Mesodermal cell (in vitro differentiated cells): ENCODE measurements at regions not wholly inside any gene's neighbourhood (a gene's known extent, or its start where the extent isn't known, plus 50 kb on each side); places are given as distances from the start of the nearest gene placed in this dataset.

Experiments
- H3K27ac ChIP-seq: 2 replicates; pipeline ENCODE4 v1.7.0; 2013; ENCODE audit warnings: mild to moderate bottlenecking, low read depth, low read length, moderate library complexity; ENCODE audit not compliant: severe bottlenecking
- H3K36me3 ChIP-seq: 2 replicates; pipeline ENCODE4 v1.7.1; 2013; ENCODE audit warnings: mild to moderate bottlenecking, low read length, moderate library complexity; ENCODE audit not compliant: control insufficient read depth, insufficient read depth
- H3K4me1 ChIP-seq: one replicate; pipeline ENCODE4 v1.7.1; 2013; ENCODE audit warnings: mild to moderate bottlenecking, low read length; ENCODE audit not compliant: insufficient read depth, control insufficient read depth, poor library complexity, severe bottlenecking
- H3K4me3 ChIP-seq: 2 replicates; pipeline ENCODE4 v1.7.0; 2013; ENCODE audit warnings: low read length, control low read depth, mild to moderate bottlenecking; ENCODE audit not compliant: insufficient read depth, poor library complexity, severe bottlenecking; ENCODE audit errors: extremely low read depth
- H3K9me3 ChIP-seq: 2 replicates; pipeline ENCODE4 v1.7.1; 2013; ENCODE audit warnings: mild to moderate bottlenecking, low read length, moderate library complexity; ENCODE audit not compliant: control insufficient read depth
- WGBS, 2 experiments: methylation state at CpG; one replicate each; pipeline ENCODE4 v1.1.5; 2013; ENCODE audit warnings: missing lambda C conversion rate in 2 of 2; ENCODE audit not compliant: insufficient coverage in 2 of 2; 5-methylcytosine and 5-hydroxymethylcytosine counted together

GRCh38 chr20:16916165-16916564, 168.0 kb downstream of the OTOR start:
- H3K4me1 ChIP-seq, result no peaks in the 10 kb centered on the region
- no CpG with 5 or more reads among the region's 1 CpG for WGBS, 2 experiments

GRCh38 chr20:16917636-16918035, 169.5 kb downstream of the OTOR start:
- no peak overlapping the region for H3K4me3 ChIP-seq
- 100% methylated on average over 1 of the region's 1 CpG for WGBS, 2 experiments

More at GRCh38 chr20:16916165-16916564, 168.0 kb downstream of the OTOR start:
- Histone ChIP-seq H3K36me3 (no peaks in the 10 kb centered on the region), H3K4me3 (no peak overlapping the region), H3K9me3 (peaks cover 3% of the 10 kb centered on the region), H3K27ac (no peak overlapping the region)

GRCh38 chr20:16918366-16918765, 170.2 kb downstream of the OTOR start:
- Histone ChIP-seq H3K4me3 (no peak overlapping the region), H3K9me3 (peaks cover 3% of the 10 kb centered on the region), H3K36me3 (no peaks in the 10 kb centered on the region), H3K4me1 (peaks cover 4% of the 10 kb centered on the region), H3K27ac (no peak overlapping the region)
- 92 to 100% methylated on average over 2 of the region's 4 CpGs for WGBS, 2 experiments

More at GRCh38 chr20:16917636-16918035, 169.5 kb downstream of the OTOR start:
- Histone ChIP-seq H3K27ac (no peak overlapping the region), H3K36me3 (no peaks in the 10 kb centered on the region), H3K9me3 (peaks cover 3% of the 10 kb centered on the region), H3K4me1 (no peaks in the 10 kb centered on the region)

GRCh38 chr20:16919841-16920240, 171.7 kb downstream of the OTOR start:
- Histone ChIP-seq H3K36me3 (no peaks in the 10 kb centered on the region), H3K4me1 (peaks cover 6% of the 10 kb centered on the region), H3K27ac (no peak overlapping the region), H3K9me3 (no peaks in the 10 kb centered on the region), H3K4me3 (no peak overlapping the region)
- WGBS, 2 experiments, result 80 to 86% methylated on average over 1 of the region's 5 CpGs

- no peaks in the 10 kb centered on the region for H3K9me3 ChIP-seq
- H3K27ac ChIP-seq, result no peak overlapping the region
- no CpG with 5 or more reads among the region's 3 CpGs for WGBS, 2 experiments
- no peaks in the 10 kb centered on the region for H3K36me3 ChIP-seq
- H3K4me1 ChIP-seq, result peaks cover 6% of the 10 kb centered on the region
- no peak overlapping the region for H3K4me3 ChIP-seq
These were observed 174.7 kb downstream of the OTOR start for GRCh38 chr20:16922834-16923233.

- H3K27ac ChIP-seq, result no peak overlapping the region
- 94 to 100% methylated on average over 10 of the region's 11 CpGs for WGBS, 2 experiments
These were observed 178.7 kb downstream of the OTOR start for GRCh38 chr20:16926626-16927430.

GRCh38 chr20:16929756-16930155, 181.6 kb downstream of the OTOR start:
- Histone ChIP-seq H3K36me3 (no peaks in the 10 kb centered on the region), H3K9me3 (no peaks in the 10 kb centered on the region), H3K4me1 (no peaks in the 10 kb centered on the region), H3K27ac (no peak overlapping the region), H3K4me3 (no peak overlapping the region)

More at GRCh38 chr20:16926626-16927430, 178.7 kb downstream of the OTOR start:
- Histone ChIP-seq H3K4me1 (peaks cover 6% of the 10 kb centered on the region), H3K36me3 (no peaks in the 10 kb centered on the region), H3K9me3 (no peaks in the 10 kb centered on the region), H3K4me3 (no peak overlapping the region)

- Histone ChIP-seq H3K36me3 (no peaks in the 10 kb centered on the region), H3K27ac (no peak overlapping the region), H3K4me1 (no peaks in the 10 kb centered on the region), H3K4me3 (no peak overlapping the region), H3K9me3 (no peaks in the 10 kb centered on the region)
- 83 to 98% methylated on average over 4 of the region's 4 CpGs for whole genome bisulfite sequencing, 2 experiments
These were observed 182.5 kb downstream of the OTOR start for GRCh38 chr20:16930656-16931055.

GRCh38 chr20:16939051-16939450, 190.9 kb downstream of the OTOR start:
- Histone ChIP-seq H3K27ac (no peak overlapping the region), H3K4me1 (no peaks in the 10 kb centered on the region), H3K4me3 (no peak overlapping the region), H3K9me3 (no peaks in the 10 kb centered on the region), H3K36me3 (no peaks in the 10 kb centered on the region)
- WGBS, 2 experiments, result 75 to 84% methylated on average over 2 of the region's 3 CpGs

GRCh38 chr20:16940701-16941100, 192.5 kb downstream of the OTOR start:
- 67 to 77% methylated on average over 1 of the region's 1 CpG for WGBS, 2 experiments
- no peak overlapping the region for H3K4me3 ChIP-seq
- no peaks in the 10 kb centered on the region for H3K4me1 ChIP-seq
- H3K27ac ChIP-seq, result no peak overlapping the region
- no peaks in the 10 kb centered on the region for H3K36me3 ChIP-seq
- H3K9me3 ChIP-seq, result no peaks in the 10 kb centered on the region

GRCh38 chr20:16942051-16942450, 193.9 kb downstream of the OTOR start:
- H3K4me3 ChIP-seq, result no peak overlapping the region
- H3K27ac ChIP-seq, result no peak overlapping the region
- no peaks in the 10 kb centered on the region for H3K36me3 ChIP-seq
- no CpG with 5 or more reads among the region's 1 CpG for WGBS, 2 experiments
- no peaks in the 10 kb centered on the region for H3K9me3 ChIP-seq
- peaks cover 2% of the 10 kb centered on the region for H3K4me1 ChIP-seq
